Activated naive CD4-positive, alpha-beta T cell treated with anti-CD3 and anti-CD28 coated beads, Interleukin-2, amount 10 ng/mL, durations not matched to agents 7 days and 5 days (primary cell): ENCODE measurements at regions not wholly inside any gene's neighbourhood (a gene's known extent, or its start where the extent isn't known, plus 50 kb on each side); places are given as distances from the start of the nearest gene placed in this dataset.

ENCODE experiments used
- CTCF ChIA-PET: fragments of 350-600 bp; sonication (Branson Sonifier 250); formaldehyde crosslinking; loops from one replicate; lab custom pipeline; 2021; ENCODE audit warnings: antibody characterized with exemption; lab: Charles Lee
- DNase-seq: peaks from one replicate; pipeline ENCODE4 v3.0.0-alpha.2; 2020
- H3K27ac Mint-ChIP-seq: one replicate; pipeline ENCODE4 v1.8.0; 2021; ENCODE audit warnings: mild to moderate bottlenecking, moderate library complexity, mixed read lengths
- H3K27me3 Mint-ChIP-seq: one replicate; pipeline ENCODE4 v1.8.0; 2021; ENCODE audit warnings: mild to moderate bottlenecking, mixed read lengths
- H3K36me3 Mint-ChIP-seq: one replicate; pipeline ENCODE4 v1.8.0; 2021; ENCODE audit warnings: mixed read lengths
- H3K4me1 Mint-ChIP-seq: one replicate; pipeline ENCODE4 v1.8.0; 2021; ENCODE audit warnings: mixed read lengths
- H3K4me3 Mint-ChIP-seq: one replicate; pipeline ENCODE4 v1.8.0; 2021; ENCODE audit warnings: mild to moderate bottlenecking, moderate library complexity, mixed read lengths
- H3K9me3 Mint-ChIP-seq: one replicate; pipeline ENCODE4 v1.8.0; 2021; ENCODE audit warnings: mixed read lengths

GRCh38 chr4:4740071-4740470 lies 119.4 kb upstream of the MSX1 start:
- no peak overlapping the region for H3K27ac Mint-ChIP-seq

DNA sequence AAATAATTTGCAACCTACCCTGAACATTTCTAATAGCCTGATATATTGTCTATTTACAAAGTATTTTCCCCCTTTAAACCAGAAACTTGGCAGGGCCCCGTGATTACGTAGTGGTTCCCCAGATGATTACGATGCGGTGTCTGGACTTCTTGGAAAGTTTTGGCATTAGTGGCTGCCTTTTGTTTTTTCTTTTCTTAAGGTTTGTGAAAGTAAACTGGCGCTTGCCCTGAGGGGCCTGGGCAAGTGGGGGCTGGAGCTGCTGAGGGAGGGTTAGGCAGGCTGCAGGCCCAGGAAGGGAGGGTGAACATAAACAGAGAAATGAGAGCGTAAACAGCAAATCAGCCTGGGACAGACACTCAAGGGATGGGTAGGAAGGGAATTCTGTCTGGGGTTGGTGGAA lies 123.6 kb upstream of the MSX1 start:
- no peak overlapping the region for H3K4me3 Mint-ChIP-seq
- CTCF ChIA-PET, result no interaction called here
- no peak overlapping the region for H3K27ac Mint-ChIP-seq
- no peaks in the 10 kb centered on the region for H3K36me3 Mint-ChIP-seq
- peaks cover 3% of the 10 kb centered on the region for H3K9me3 Mint-ChIP-seq
- no peaks in the 10 kb centered on the region for H3K4me1 Mint-ChIP-seq
- no peak for DNase-seq
- H3K27me3 Mint-ChIP-seq, result no peaks in the 10 kb centered on the region

More at GRCh38 chr4:4740071-4740470, 119.4 kb upstream of the MSX1 start:
- no peak overlapping the region for H3K4me3 Mint-ChIP-seq
- peaks cover 3% of the 10 kb centered on the region for H3K9me3 Mint-ChIP-seq
- no peaks in the 10 kb centered on the region for H3K36me3 Mint-ChIP-seq
- CTCF ChIA-PET, result no interaction called here
- no peaks in the 10 kb centered on the region for H3K4me1 Mint-ChIP-seq
- H3K27me3 Mint-ChIP-seq, result no peaks in the 10 kb centered on the region
- DNase-seq, result no peak

DNA sequence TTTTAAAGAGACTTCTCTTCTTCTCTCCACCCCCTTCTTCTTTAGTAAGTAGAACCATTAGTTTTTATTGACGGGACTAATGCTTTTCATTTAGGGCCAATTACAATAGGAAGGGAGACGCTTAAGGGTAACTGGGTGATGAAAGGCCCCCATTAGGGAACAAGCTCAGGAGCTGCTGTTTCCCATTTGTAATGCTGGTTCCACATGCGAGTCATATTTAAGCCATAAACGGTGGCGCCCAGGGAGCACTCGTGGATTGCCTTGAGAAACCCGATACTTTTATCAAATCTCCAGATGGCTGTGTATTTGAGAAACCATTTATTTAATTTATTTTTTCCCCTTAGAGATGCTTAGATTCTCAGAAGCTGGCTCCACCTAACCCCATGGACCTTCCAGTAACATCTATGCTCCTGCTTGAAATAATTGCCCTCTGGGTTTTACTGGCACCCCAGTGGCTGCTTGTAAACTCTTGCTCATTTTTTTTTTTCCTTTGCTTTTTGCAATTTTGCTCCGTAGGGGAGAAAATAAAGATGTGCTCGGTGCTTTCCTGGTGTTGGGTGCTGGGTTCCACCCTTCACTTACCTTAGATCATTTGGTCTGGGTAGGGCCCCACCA lies 124.2 kb upstream of the MSX1 start:
- Mint-ChIP-seq H3K4me3 (no peak overlapping the region), H3K36me3 (no peaks in the 10 kb centered on the region), H3K4me1 (no peaks in the 10 kb centered on the region), H3K27ac (no peak overlapping the region), H3K9me3 (peaks cover 3% of the 10 kb centered on the region), H3K27me3 (no peaks in the 10 kb centered on the region)
- CTCF ChIA-PET, result no interaction called here
- DNase-seq, result no peak

DNA sequence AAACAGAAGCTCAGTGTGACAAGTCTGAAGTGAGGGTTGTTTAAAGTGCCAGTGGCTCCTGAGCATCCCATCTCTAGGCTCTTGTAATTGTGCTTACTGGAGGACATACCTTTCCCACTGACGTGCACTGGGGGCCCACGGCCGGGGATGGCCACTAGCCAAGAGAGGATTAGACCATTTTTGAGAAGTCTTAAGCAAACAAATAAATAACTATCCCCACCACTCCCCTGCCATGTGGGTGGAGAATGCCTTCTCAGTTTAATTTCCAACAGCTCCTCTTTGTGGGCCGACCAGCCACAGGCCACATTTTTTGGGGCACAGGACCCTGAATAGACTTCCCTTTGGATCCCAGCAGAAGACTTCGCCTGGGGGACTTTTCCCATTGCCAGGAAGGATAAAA lies 125.0 kb upstream of the MSX1 start:
- Mint-ChIP-seq H3K27me3 (no peaks in the 10 kb centered on the region), H3K9me3 (peaks cover 6% of the 10 kb centered on the region), H3K4me3 (no peak overlapping the region), H3K4me1 (no peaks in the 10 kb centered on the region), H3K36me3 (no peaks in the 10 kb centered on the region), H3K27ac (no peak overlapping the region)
- DNase-seq, result no peak
- CTCF ChIA-PET, result no interaction called here

DNA sequence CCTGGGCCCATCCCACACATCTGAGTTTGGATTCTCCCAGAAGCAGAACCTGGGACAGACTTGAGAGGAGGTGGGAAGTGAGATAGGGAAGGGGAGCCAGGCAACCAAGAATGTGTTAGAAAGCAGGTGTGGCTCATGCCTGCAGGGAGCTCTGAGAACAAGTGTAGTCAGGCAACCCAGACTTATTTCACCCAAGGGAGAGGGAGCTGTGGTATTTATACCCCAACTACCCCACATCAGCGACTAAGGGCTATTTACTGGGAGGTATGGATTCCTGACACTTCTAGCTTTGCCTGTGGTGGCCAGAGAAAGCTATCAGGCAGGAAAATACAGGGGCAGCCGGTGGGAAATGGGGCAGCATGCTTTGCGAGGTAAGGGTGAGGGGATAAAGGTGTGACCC lies 125.8 kb upstream of the MSX1 start:
- no peak overlapping the region for H3K27ac Mint-ChIP-seq
- H3K36me3 Mint-ChIP-seq, result no peaks in the 10 kb centered on the region
- H3K4me3 Mint-ChIP-seq, result no peak overlapping the region
- no peaks in the 10 kb centered on the region for H3K27me3 Mint-ChIP-seq
- H3K4me1 Mint-ChIP-seq, result no peaks in the 10 kb centered on the region
- DNase-seq, result no peak
- peaks cover 7% of the 10 kb centered on the region for H3K9me3 Mint-ChIP-seq
- CTCF ChIA-PET, result no interaction called here

GRCh38 chr4:4730249-4730648 lies 129.2 kb upstream of the MSX1 start:
- Mint-ChIP-seq H3K36me3 (no peaks in the 10 kb centered on the region), H3K4me3 (no peak overlapping the region), H3K4me1 (no peaks in the 10 kb centered on the region), H3K9me3 (peaks cover 34% of the 10 kb centered on the region), H3K27me3 (no peaks in the 10 kb centered on the region), H3K27ac (no peak overlapping the region)
- DNase-seq, result no peak
- CTCF ChIA-PET, result no interaction called here

DNA sequence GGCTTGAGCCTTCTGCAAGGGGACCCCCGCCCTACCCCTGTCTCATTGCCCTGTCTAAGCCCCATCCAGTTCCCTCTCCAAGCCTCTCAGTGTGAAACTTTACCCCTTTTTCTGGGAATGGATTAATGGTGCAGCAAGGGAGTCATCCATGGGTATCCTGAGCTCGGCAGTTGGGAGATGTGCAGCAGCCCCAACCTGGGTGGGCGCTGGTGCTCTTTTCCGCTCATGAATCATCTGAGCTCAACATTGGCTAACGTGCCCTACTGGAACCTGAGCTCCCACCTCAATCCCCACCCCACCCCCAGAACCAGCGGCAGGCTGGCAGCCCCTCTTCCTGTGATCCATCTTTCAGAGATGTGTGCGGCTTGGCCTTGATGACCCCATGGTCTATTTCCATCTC lies 130.3 kb upstream of the MSX1 start:
- Mint-ChIP-seq H3K27me3 (no peaks in the 10 kb centered on the region), H3K36me3 (no peaks in the 10 kb centered on the region), H3K4me3 (no peak overlapping the region), H3K9me3 (peaks cover 36% of the 10 kb centered on the region), H3K4me1 (no peaks in the 10 kb centered on the region), H3K27ac (no peak overlapping the region)
- DNase-seq, result no peak
- CTCF ChIA-PET, result no interaction called here

GRCh38 chr4:4727536-4727935 lies 131.9 kb upstream of the MSX1 start:
- no peak overlapping the region for H3K27ac Mint-ChIP-seq
- CTCF ChIA-PET, result no interaction called here
- no peaks in the 10 kb centered on the region for H3K4me1 Mint-ChIP-seq
- H3K9me3 Mint-ChIP-seq, result peaks cover 45% of the 10 kb centered on the region
- H3K4me3 Mint-ChIP-seq, result no peak overlapping the region
- no peak for DNase-seq
- no peaks in the 10 kb centered on the region for H3K27me3 Mint-ChIP-seq
- H3K36me3 Mint-ChIP-seq, result no peaks in the 10 kb centered on the region

- Mint-ChIP-seq H3K4me3 (no peak overlapping the region), H3K9me3 (peaks cover 44% of the 10 kb centered on the region), H3K4me1 (no peaks in the 10 kb centered on the region), H3K36me3 (no peaks in the 10 kb centered on the region), H3K27ac (no peak overlapping the region), H3K27me3 (no peaks in the 10 kb centered on the region)
- DNase-seq, result no peak
- CTCF ChIA-PET, result interaction anchor here (0.6 kb wide), 1 partner anchor 180 kb away, joined by 3 read pairs; no protein-coding TSS in a partner anchor
Observed at GRCh38 chr4:4726051-4726450, 133.4 kb upstream of the MSX1 start.

GRCh38 chr4:4724321-4724720 lies 135.1 kb upstream of the MSX1 start:
- no peaks in the 10 kb centered on the region for H3K36me3 Mint-ChIP-seq
- no peak overlapping the region for H3K4me3 Mint-ChIP-seq
- no peaks in the 10 kb centered on the region for H3K27me3 Mint-ChIP-seq
- CTCF ChIA-PET, result no interaction called here
- no peaks in the 10 kb centered on the region for H3K4me1 Mint-ChIP-seq
- H3K27ac Mint-ChIP-seq, result no peak overlapping the region
- H3K9me3 Mint-ChIP-seq, result peaks cover 40% of the 10 kb centered on the region
- no peak for DNase-seq

DNA sequence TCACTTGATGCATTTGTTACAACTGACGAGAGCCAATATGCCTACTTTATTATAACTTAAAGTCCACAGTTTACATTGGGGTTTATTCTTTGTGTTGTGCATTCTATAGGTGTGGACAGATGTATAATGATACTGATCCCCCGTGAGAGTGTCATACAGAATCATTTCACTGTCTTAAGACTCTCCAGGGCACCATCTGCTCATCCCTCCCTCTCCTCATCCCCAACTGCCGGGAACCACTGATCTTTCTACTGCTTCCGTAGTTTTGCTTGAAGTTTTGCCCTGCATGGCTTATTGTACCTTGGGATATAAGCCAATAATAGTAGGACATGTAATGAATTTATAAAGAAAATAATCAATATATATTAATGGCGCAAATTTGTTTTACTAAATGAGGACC lies 137.8 kb upstream of the MSX1 start:
- CTCF ChIA-PET, result no interaction called here
- no peaks in the 10 kb centered on the region for H3K27me3 Mint-ChIP-seq
- H3K9me3 Mint-ChIP-seq, result peaks cover 25% of the 10 kb centered on the region
- no peaks in the 10 kb centered on the region for H3K4me1 Mint-ChIP-seq
- no peak overlapping the region for H3K4me3 Mint-ChIP-seq
- H3K27ac Mint-ChIP-seq, result no peak overlapping the region
- H3K36me3 Mint-ChIP-seq, result no peaks in the 10 kb centered on the region
- DNase-seq, result no peak

GRCh38 chr4:4720646-4721045 lies 138.8 kb upstream of the MSX1 start:
- Mint-ChIP-seq H3K4me3 (no peak overlapping the region), H3K4me1 (no peaks in the 10 kb centered on the region), H3K27ac (no peak overlapping the region), H3K36me3 (no peaks in the 10 kb centered on the region), H3K9me3 (peaks cover 15% of the 10 kb centered on the region), H3K27me3 (no peaks in the 10 kb centered on the region)
- CTCF ChIA-PET, result no interaction called here
- DNase-seq, result no peak

- no peak overlapping the region for H3K27ac Mint-ChIP-seq
Observed at GRCh38 chr4:4719436-4719835, 140.0 kb upstream of the MSX1 start.

GRCh38 chr4:4717692-4718091 lies 141.8 kb upstream of the MSX1 start:
- H3K4me1 Mint-ChIP-seq, result no peaks in the 10 kb centered on the region

More at GRCh38 chr4:4719436-4719835, 140.0 kb upstream of the MSX1 start:
- Mint-ChIP-seq H3K36me3 (no peaks in the 10 kb centered on the region), H3K27me3 (no peaks in the 10 kb centered on the region), H3K4me3 (no peak overlapping the region), H3K9me3 (peaks cover 10% of the 10 kb centered on the region), H3K4me1 (no peaks in the 10 kb centered on the region)
- CTCF ChIA-PET, result no interaction called here
- no peak for DNase-seq

GRCh38 chr4:4714331-4714730 lies 145.1 kb upstream of the MSX1 start:
- no peak for DNase-seq
- CTCF ChIA-PET, result no interaction called here
- H3K4me3 Mint-ChIP-seq, result no peak overlapping the region
- no peaks in the 10 kb centered on the region for H3K27me3 Mint-ChIP-seq
- H3K4me1 Mint-ChIP-seq, result no peaks in the 10 kb centered on the region
- no peak overlapping the region for H3K27ac Mint-ChIP-seq
- no peaks in the 10 kb centered on the region for H3K9me3 Mint-ChIP-seq
- no peaks in the 10 kb centered on the region for H3K36me3 Mint-ChIP-seq

More at GRCh38 chr4:4717692-4718091, 141.8 kb upstream of the MSX1 start:
- Mint-ChIP-seq H3K9me3 (peaks cover 3% of the 10 kb centered on the region), H3K36me3 (no peaks in the 10 kb centered on the region), H3K4me3 (no peak overlapping the region), H3K27me3 (no peaks in the 10 kb centered on the region), H3K27ac (no peak overlapping the region)
- CTCF ChIA-PET, result no interaction called here
- no peak for DNase-seq
